Esophagus muscularis mucosa (tissue), 3 donors: ENCODE measurements at regions not wholly inside any gene's neighbourhood (a gene's known extent, or its start where the extent isn't known, plus 50 kb on each side); places are given as distances from the start of the nearest gene placed in this dataset.

Experiments
- POLR2A ChIP-seq: fragments of 450-650 bp; IDR thresholded peaks from one replicate; pipeline ENCODE4 v1.6.1; 2017; ENCODE audit warnings: antibody characterized with exemption, moderate library complexity, mild to moderate bottlenecking, low read depth
- TF ChIP-seq, protein P1 (sequence below), 3 experiments: fragments of 200-600 bp in 2 of 3; fragments of 450-650 bp in 1 of 3; sonication (generic) in 2 of 3; IDR thresholded peaks; one replicate each; pipeline ENCODE4 v1.5.1; 2017 to 2019; ENCODE audit warnings: antibody characterized with exemption in 3 of 3, mild to moderate bottlenecking in 2 of 3, moderate library complexity in 1 of 3

- TF ChIP-seq, protein P1, sequence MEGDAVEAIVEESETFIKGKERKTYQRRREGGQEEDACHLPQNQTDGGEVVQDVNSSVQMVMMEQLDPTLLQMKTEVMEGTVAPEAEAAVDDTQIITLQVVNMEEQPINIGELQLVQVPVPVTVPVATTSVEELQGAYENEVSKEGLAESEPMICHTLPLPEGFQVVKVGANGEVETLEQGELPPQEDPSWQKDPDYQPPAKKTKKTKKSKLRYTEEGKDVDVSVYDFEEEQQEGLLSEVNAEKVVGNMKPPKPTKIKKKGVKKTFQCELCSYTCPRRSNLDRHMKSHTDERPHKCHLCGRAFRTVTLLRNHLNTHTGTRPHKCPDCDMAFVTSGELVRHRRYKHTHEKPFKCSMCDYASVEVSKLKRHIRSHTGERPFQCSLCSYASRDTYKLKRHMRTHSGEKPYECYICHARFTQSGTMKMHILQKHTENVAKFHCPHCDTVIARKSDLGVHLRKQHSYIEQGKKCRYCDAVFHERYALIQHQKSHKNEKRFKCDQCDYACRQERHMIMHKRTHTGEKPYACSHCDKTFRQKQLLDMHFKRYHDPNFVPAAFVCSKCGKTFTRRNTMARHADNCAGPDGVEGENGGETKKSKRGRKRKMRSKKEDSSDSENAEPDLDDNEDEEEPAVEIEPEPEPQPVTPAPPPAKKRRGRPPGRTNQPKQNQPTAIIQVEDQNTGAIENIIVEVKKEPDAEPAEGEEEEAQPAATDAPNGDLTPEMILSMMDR (IDR thresholded peaks at IDR 0.05): no peak
- TF ChIP-seq POLR2A: no peak
These were observed 391.7 kb upstream of the NWD2 start for GRCh38 chr4:36852856-36853255.
